ENCODE measurements at regions not wholly inside any gene's neighbourhood (a gene's known extent, or its start where the extent isn't known, plus 50 kb on each side); places are given as distances from the start of the nearest gene placed in this dataset.

DNA sequence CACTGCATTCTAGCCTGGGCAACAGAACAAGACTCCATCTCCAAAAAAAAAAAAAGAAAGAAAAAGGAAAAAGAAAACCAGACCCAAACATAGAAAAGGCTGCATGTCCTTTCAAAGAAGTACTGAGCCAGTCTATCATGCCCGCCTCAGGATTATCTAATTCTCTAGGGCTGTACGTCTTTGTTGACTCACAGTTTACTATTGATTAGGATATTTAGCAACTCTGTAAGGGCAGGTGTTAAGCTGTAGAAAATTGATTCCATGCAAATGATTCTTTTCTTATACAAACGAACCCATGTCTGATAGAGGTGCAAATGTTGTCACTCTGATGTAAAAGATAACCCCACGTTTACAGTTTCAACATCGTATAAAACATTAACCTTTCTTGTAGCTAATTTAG lies 209.0 kb downstream of the TTLL2 start:
- no peak for TF ChIP-seq POLR2A (IDR thresholded peaks at IDR 0.05)
- no peak for TF ChIP-seq CTCF (IDR thresholded peaks at IDR 0.05)
- no peak for TF ChIP-seq EP300 (IDR thresholded peaks at IDR 0.05; ENCODE audit: low read depth)
